SK-N-SH (cell line): ENCODE measurements at regions not wholly inside any gene's neighbourhood (a gene's known extent, or its start where the extent isn't known, plus 50 kb on each side); places are given as distances from the start of the nearest gene placed in this dataset.

Source experiments
- CTCF ChIP-seq: fragments of 200-600 bp; sonication (generic); IDR thresholded peaks from 2 replicates; pipeline ENCODE4 v1.6.1; 2017; ENCODE audit warnings: antibody characterized with exemption, mild to moderate bottlenecking, moderate library complexity
- EZH2phosphoT487 ChIP-seq: fragments of 200-600 bp; sonication (generic); IDR thresholded peaks from 2 replicates; pipeline ENCODE4 v1.6.1; 2017; ENCODE audit warnings: low read depth, mixed run types, mild to moderate bottlenecking, antibody characterized with exemption, moderate library complexity, borderline replicate concordance
- MAX ChIP-seq: IDR thresholded peaks from 2 replicates; pipeline ENCODE4 v1.4.0; 2012; ENCODE audit warnings: low read depth
- POLR2AphosphoS5 ChIP-seq: IDR thresholded peaks from 2 replicates; pipeline ENCODE4 v1.6.1; 2012; ENCODE audit warnings: low read depth, low read length
- RAD21 ChIP-seq: IDR thresholded peaks from 2 replicates; pipeline ENCODE4 v1.6.1; 2012; ENCODE audit warnings: mild to moderate bottlenecking, low read length
- RFX5 ChIP-seq: IDR thresholded peaks from 2 replicates; pipeline ENCODE4 v1.6.1; 2012; ENCODE audit warnings: mild to moderate bottlenecking, improper control_type of control experiment, low read length
- TAF1 ChIP-seq: IDR thresholded peaks from 2 replicates; pipeline ENCODE4 v1.6.1; 2012; ENCODE audit warnings: low read depth, mild to moderate bottlenecking, low read length, moderate library complexity, borderline replicate concordance
- TEAD4 ChIP-seq: IDR thresholded peaks from 2 replicates; pipeline ENCODE4 v1.4.0; 2012; ENCODE audit warnings: mild to moderate bottlenecking, borderline replicate concordance; ENCODE audit not compliant: insufficient read depth
- YY1 ChIP-seq: IDR thresholded peaks from 2 replicates; pipeline ENCODE4 v1.4.0; 2012; ENCODE audit warnings: low read depth, mild to moderate bottlenecking
- ZBTB33 ChIP-seq: IDR thresholded peaks from 2 replicates; pipeline ENCODE4 v1.4.0; 2012; ENCODE audit warnings: low read depth, borderline replicate concordance

- no peak for TF ChIP-seq POLR2AphosphoS5
- no peak for TF ChIP-seq ZBTB33
- no peak for TF ChIP-seq CTCF
- no peak for TF ChIP-seq YY1
- no peak for TF ChIP-seq TAF1
- no peak for TF ChIP-seq TEAD4
- no peak for TF ChIP-seq RAD21
- TF ChIP-seq RFX5 = no peak
- TF ChIP-seq EZH2phosphoT487 = no peak
- TF ChIP-seq MAX = no peak
These were observed 527.9 kb downstream of the NPHP4 start for GRCh38 chr1:5464366-5464765.
